H1 (cell line): ENCODE measurements at regions not wholly inside any gene's neighbourhood (a gene's known extent, or its start where the extent isn't known, plus 50 kb on each side); places are given as distances from the start of the nearest gene placed in this dataset.

Source experiments
- EGR1 ChIP-seq: IDR thresholded peaks from 2 replicates; pipeline ENCODE4 v1.6.1; 2011; ENCODE audit warnings: low read depth, low read length, borderline replicate concordance
- KDM4A ChIP-seq: IDR thresholded peaks from one replicate; pipeline ENCODE4 v1.7.1; 2012; ENCODE audit warnings: low read depth, mild to moderate bottlenecking, moderate library complexity, low read length, inconsistent platforms; ENCODE audit not compliant: severe bottlenecking
- MAX ChIP-seq: IDR thresholded peaks from 2 replicates; pipeline ENCODE4 v1.6.1; 2012; ENCODE audit warnings: inconsistent platforms
- RAD21 ChIP-seq, 2 experiments: IDR thresholded peaks in 1 of 2; conservative IDR thresholded peaks in 1 of 2; 2 replicates each; pipeline ENCODE4 v1.6.1; 2011; ENCODE audit warnings: low read depth in 2 of 2, low read length in 2 of 2, improper control_type of control experiment in 1 of 2, inconsistent platforms in 1 of 2, mild to moderate bottlenecking in 1 of 2, moderate library complexity in 1 of 2
- TF ChIP-seq, protein P1 (sequence below), 3 experiments: IDR thresholded peaks; 1 replicate in 2 of 3; 2 replicates in 1 of 3; pipeline versions ENCODE4 v1.5.1 to v1.6.1; 2011; ENCODE audit warnings: low read length in 3 of 3, mild to moderate bottlenecking in 3 of 3, inconsistent platforms in 2 of 3, low read depth in 1 of 3, moderate library complexity in 1 of 3; ENCODE audit not compliant: insufficient read depth in 1 of 3; ENCODE audit errors: control extremely low read depth in 1 of 3

- TF ChIP-seq RAD21 (IDR thresholded peaks at IDR 0.05 in 1 of 2, conservative IDR thresholded peaks at IDR 0.05 in 1 of 2; ENCODE audit: low read depth in 2 of 2, low read length in 2 of 2) (no peak), EGR1 (no peak), MAX (no peak), KDM4A (no peak)
- TF ChIP-seq, protein P1, sequence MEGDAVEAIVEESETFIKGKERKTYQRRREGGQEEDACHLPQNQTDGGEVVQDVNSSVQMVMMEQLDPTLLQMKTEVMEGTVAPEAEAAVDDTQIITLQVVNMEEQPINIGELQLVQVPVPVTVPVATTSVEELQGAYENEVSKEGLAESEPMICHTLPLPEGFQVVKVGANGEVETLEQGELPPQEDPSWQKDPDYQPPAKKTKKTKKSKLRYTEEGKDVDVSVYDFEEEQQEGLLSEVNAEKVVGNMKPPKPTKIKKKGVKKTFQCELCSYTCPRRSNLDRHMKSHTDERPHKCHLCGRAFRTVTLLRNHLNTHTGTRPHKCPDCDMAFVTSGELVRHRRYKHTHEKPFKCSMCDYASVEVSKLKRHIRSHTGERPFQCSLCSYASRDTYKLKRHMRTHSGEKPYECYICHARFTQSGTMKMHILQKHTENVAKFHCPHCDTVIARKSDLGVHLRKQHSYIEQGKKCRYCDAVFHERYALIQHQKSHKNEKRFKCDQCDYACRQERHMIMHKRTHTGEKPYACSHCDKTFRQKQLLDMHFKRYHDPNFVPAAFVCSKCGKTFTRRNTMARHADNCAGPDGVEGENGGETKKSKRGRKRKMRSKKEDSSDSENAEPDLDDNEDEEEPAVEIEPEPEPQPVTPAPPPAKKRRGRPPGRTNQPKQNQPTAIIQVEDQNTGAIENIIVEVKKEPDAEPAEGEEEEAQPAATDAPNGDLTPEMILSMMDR (IDR thresholded peaks at IDR 0.05; ENCODE audit: control extremely low read depth in 1 of 3, insufficient read depth in 1 of 3, low read depth in 1 of 3, low read length in 3 of 3): no peak
These were observed 54.0 kb upstream of the IFFO2 start (continued) for GRCh38 chr1:19010503-19010902.
